ENCODE measurements at regions not wholly inside any gene's neighbourhood (a gene's known extent, or its start where the extent isn't known, plus 50 kb on each side); places are given as distances from the start of the nearest gene placed in this dataset.

DNA sequence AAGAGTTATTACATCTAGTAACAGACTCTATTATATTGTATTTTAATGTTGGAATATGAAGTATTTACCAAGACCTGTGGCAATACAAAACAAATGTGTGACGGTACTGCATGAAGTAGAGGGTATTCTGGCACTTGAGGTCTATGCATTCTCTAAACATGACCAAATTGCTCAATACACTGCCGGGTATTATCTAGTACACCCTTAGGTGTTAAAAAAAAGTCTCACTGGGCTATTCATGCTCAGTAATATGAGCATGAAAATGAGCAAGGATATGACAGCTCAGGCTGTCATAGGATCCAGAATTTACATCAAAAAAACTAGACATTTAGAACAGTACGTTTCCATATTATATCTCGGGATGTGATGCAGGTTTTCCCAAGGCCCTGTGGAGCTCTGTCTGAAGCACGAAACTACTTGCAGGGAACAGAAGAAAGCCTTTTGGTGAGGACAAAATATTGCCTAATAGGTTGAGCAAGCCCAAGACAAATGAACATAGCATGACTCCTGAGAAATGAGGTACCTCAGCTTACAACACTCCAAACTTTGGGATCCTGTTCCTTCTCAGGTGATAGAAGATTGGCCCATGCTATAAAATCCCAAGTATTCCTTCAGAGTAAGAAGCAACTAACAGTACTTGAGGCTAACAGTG, 74.1 kb upstream of the MAOA start:
- DNase-seq (ENCODE audit: low read depth) = no peak

DNA sequence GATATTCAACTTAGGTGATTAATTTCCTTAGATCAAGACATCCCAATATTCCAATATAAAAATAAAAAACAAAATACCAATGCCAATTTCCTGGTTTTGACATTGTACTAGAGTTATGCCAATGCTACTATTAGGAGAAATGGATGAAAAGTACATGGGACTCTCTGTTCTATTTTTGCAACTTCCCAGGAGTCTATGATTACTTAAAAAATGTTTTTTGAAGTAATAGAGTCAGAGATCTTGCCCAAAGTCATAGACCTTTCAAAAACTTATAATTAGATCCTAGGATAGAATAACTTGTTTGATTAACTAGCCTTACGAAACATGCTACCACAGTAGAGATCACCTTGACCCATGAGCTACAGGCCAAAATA, 73.6 kb upstream of the MAOA start:
- no peak for DNase-seq (ENCODE audit: low read depth)

DNA sequence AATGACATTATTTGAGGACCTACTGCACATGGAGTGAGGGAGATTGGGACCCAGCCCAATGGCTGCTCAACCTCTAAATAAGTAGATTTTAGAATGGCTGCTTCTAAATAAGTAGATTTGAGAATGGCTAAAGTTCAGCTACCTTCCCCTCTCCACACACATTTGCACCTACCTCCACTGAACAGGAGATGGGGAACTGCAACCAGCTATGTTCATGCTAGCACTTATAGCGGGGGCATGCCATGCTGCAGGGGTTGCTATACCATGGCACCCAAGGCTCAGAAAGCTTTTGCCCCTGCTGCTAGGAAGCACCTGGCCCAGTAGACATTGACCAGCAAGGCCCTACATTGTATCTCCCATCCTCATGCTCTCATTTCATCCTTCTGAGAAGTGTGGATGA, 70.2 kb upstream of the MAOA start:
- DNase-seq (ENCODE audit: low read depth) = no peak

DNA sequence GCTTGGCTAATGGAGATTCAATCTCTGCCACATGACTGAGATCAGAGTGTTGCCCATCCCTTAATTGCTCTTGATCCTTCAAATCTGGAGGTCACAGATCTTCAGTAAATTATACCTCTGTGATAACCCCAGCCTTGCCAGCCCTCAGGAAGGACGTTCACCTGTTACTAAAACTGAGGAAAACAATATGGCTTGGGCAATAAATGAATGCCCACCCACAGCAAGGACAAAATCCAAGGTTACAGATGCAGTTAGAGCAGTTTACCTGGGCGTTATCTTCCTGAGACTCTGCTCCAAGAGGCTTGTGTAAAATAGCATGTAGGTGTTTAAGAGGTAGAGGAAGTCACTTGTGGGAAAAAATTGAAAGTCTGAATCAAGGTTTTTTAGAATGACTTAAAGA, 69.3 kb upstream of the MAOA start:
- DNase-seq (ENCODE audit: low read depth) = no peak

DNA sequence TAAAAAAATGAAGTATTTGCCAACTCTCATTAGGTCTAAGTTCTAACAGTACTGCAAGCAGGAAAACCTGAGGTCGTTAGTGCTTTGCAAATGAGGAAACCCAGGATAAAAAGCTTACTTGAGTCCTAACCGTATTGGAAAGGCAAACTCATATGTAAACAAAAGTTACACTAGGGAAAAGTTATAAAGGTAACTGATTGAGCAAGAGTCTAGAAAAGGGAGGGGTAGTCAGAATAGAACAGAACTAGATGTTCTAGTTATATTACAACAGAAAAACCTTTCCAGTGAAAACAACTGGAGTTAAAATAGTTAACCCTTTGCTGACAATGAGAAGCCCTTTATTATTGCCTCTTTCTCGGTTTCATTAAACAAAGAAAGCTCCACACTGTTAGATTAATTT, 66.4 kb upstream of the MAOA start:
- DNase-seq (ENCODE audit: low read depth) = no peak

DNA sequence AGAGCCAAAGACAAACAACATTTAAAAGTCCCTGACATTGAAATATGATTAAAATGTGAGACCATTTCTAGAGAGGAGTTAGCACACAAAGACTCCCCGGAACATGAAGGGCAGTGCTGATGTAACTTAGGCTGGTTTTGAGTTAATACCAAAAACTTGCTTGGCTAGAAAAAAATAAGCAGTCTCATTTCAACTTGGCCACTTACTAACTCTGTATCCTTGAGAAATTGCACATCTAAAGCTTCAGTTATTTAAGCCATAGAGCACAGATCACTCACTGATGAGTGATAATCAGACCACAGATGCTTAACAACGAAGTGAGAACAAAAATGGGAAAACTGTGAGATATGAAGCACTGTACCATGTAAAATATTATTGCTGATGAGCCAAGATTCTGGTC, 65.9 kb upstream of the MAOA start:
- no peak for DNase-seq (ENCODE audit: low read depth)

DNA sequence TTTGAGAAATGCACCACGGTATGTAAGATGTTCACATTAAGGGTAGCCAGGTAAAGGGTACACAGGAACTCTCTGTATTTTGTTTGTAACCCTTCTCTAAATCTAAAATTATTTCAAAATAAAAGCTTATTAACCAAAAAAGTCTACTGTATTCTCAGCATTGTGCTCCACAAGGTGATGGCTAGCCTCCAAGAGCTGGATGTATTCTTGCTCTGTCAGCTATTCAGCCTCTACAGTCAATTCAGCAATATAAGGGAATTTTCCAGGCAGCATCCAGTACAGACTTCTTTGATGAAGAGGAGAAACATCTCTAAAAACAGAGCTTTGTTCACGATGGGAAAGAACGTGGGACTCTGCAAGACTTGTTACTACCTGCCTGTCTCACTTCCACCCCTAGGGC, 63.5 kb upstream of the MAOA start:
- no peak for DNase-seq (ENCODE audit: low read depth)

DNA sequence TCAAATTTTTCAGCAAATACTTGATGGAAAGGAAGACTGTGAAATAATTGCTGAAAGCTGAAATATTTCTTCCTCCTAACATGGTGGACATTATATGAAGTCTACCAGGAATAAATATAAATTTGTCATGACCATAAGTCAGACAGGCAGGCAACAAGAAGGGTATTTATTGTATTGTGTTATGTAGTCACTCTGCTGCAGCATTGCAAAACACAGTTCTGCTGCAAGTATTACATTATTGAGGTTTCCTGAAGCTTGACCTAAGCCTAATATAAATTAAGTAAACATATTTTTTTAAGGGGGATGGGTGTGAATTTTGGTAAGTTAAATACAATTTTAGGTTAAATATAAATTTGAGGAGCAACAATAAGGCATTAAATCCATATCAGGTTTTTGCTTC, 60.2 kb upstream of the MAOA start:
- DNase-seq (ENCODE audit: low read depth) = no peak

DNA sequence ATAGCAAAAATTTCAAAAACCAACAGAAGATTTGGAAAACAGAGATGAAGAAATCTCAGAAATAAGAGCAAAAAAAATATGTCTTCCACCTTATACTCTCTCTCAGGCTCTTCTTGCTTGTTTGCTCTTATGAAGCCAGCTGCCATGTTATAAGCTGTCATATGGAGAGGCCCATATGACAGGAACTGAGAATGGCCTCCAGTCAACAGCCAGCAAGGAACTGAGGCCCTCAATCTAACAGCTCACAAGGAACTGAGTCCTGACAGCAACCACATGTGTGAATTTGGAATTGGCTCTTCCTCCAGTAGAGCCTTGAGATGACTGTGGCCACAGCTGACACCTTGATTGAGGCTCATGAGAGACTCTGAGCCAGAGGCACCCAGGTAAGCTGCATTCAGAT, 51.3 kb upstream of the MAOA start:
- DNase-seq (ENCODE audit: low read depth) = no peak

DNA sequence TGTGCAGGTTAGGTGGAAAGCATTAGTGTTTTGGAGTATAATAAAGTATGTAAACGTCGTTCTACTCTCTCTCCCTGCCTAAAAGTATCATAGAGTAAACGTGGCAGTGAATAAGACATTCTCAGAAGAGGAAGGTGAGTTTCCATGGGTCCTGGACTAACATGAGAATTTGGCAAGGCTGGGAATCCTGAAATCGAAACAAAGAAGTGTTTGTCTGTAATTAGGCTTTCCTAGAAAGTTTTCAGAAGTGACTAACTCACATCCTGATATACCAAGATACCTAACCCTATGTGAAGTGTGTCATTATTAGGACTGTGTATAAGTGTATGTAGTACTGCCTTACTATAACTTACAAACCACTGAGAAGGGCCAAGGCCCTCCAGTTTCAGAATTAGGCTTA, 50.7 kb upstream of the MAOA start:
- DNase-seq (ENCODE audit: low read depth) = no peak
